ENCODE measurements at regions not wholly inside any gene's neighbourhood (a gene's known extent, or its start where the extent isn't known, plus 50 kb on each side); places are given as distances from the start of the nearest gene placed in this dataset.
A peak's percentile ranks its signal among the peaks of the same experiment; 100 is the strongest.

DNA sequence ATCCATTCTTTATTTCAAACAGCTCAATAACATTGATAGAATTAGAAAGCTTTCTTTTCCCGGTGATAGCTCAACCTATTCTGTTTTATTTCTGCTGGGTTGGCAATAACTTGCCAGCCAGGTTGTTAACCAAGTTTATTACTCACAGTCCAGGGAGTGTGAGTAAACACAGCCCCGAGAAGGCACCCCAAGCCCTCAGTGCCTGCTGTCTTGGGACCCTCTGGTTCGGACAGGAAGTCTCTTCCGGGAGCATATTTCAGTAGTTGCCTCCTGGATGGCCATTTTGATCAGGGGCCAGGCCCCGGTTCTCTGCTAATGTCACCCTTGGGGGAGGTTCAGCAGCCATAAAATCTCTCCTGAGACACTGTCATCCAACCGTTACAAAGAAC is 176.8 kb downstream of the INO80D start:
- TF ChIP-seq, protein P1, sequence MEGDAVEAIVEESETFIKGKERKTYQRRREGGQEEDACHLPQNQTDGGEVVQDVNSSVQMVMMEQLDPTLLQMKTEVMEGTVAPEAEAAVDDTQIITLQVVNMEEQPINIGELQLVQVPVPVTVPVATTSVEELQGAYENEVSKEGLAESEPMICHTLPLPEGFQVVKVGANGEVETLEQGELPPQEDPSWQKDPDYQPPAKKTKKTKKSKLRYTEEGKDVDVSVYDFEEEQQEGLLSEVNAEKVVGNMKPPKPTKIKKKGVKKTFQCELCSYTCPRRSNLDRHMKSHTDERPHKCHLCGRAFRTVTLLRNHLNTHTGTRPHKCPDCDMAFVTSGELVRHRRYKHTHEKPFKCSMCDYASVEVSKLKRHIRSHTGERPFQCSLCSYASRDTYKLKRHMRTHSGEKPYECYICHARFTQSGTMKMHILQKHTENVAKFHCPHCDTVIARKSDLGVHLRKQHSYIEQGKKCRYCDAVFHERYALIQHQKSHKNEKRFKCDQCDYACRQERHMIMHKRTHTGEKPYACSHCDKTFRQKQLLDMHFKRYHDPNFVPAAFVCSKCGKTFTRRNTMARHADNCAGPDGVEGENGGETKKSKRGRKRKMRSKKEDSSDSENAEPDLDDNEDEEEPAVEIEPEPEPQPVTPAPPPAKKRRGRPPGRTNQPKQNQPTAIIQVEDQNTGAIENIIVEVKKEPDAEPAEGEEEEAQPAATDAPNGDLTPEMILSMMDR (IDR thresholded peaks at IDR 0.05; ENCODE audit: low read depth, low read length, missing control alignments), result no peak
- H3K4me3 ChIP-seq (ENCODE audit: low read depth, low read length), result no peak overlapping the region
- no peak for DNase-seq (ENCODE audit: low read depth)

DNA sequence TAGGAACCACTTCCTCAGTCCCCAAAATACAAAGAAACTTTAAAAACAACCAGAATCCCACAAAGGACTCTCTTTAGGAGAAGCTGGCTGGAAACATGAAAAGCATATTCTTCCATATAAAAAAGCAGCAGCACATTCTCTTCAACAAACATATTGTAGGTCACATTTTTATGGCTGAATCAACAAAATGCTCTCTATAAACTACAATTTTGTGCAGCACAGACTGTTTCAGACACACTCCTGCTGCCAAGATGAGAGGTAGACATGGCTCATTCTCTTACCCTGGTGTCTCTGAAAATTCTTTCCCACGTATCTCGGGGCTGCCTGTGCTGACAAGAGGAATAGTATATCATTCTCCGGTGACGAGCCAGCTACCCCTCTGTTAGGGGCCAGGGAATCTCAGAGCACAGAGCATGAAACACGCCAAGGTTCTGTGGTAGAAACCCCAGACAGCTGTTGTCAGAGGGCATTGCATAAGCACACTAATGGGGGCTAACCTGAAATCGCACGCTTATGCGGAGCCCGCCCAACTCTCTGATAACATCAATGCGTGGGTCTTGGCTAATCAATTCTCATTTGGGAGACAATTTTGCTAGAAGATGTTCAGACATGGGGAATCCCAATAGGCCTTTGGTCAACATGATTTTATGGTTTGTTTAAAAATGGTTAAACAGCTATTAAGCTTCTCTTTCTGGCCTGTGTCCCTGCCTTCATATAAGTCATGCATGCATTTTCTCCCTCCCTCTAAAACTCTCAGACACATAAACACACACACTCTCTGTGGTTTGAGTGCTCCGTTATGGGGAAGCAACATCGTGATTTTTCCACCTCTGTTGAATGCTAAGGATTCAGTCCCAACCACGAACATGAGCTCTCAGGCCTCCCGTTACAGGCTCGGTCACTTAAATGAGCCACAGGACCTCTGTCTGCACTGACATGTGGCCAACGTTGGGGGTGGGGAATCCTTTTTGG is 177.5 kb downstream of the INO80D start:
- TF ChIP-seq, protein P1 (IDR thresholded peaks at IDR 0.05; ENCODE audit: low read depth, low read length, missing control alignments), result no peak
- no peak overlapping the region for H3K4me3 ChIP-seq (ENCODE audit: low read depth, low read length)
- no peak for DNase-seq (ENCODE audit: low read depth)

DNA sequence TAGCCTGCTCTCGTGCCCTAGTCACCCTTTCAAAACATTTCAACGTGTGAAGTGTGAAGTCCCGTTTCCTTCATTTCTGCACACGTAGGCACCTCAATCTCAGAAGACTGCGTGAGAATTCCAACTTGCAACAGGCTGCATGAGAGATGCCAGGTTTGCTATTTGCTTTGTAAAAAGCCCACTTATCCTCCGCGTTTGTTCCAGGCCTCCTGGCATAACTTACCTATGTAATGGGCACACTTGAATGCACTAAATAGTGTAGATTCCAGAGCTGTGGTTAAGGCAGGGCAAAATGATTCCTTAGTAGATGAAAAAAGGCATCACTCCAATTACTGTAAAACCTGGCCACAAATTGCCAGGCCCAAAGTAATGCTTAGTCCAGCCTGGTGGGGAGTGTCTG is 179.6 kb downstream of the INO80D start:
- H3K4me3 ChIP-seq (ENCODE audit: low read depth, low read length), result no peak overlapping the region
- TF ChIP-seq, protein P1 (IDR thresholded peaks at IDR 0.05; ENCODE audit: low read depth, low read length, missing control alignments), result no peak
- DNase-seq (ENCODE audit: low read depth), result no peak

DNA sequence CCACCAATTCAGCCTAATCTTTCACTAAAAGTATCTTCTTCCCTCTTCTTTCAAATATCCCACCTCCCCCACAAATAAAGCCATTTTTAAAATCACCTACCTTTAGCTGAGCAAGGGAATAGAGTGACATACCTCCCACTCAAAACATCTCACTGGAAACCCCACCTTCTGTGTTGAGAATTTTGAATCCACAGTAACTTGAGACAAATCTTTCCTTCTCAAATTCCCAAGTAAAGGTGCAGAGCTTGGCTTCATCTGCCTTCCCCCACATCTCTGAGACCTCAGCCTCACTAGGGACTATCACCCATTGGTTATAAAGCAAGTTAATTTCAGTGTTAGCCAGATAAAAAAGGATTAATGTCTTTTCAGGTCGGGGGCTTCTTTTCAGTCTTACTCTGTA is 180.4 kb downstream of the INO80D start:
- no peak overlapping the region for H3K4me3 ChIP-seq (ENCODE audit: low read depth, low read length)
- TF ChIP-seq, protein P1 (IDR thresholded peaks at IDR 0.05; ENCODE audit: low read depth, low read length, missing control alignments), result no peak
- no peak for DNase-seq (ENCODE audit: low read depth)

DNA sequence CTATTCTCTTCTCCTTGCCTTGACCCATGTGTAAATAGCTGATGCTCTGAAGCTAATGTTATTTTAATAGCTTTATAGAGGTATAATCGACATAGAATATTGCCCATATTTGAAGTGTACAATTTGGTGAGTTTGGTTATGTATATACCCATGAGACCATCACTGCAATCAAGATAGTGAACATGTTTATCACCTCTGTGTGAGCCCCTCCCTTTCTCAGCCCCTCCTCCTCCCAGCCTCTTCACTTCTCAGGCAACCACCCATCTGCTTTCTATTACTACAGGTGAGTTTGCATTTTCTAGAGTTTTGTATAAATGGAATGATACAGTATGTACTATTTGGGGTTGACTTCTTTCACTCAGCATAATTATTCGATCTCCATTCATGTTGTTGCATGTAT is 181.1 kb downstream of the INO80D start:
- H3K4me3 ChIP-seq (ENCODE audit: low read depth, low read length), result no peak overlapping the region
- no peak for DNase-seq (ENCODE audit: low read depth)

DNA sequence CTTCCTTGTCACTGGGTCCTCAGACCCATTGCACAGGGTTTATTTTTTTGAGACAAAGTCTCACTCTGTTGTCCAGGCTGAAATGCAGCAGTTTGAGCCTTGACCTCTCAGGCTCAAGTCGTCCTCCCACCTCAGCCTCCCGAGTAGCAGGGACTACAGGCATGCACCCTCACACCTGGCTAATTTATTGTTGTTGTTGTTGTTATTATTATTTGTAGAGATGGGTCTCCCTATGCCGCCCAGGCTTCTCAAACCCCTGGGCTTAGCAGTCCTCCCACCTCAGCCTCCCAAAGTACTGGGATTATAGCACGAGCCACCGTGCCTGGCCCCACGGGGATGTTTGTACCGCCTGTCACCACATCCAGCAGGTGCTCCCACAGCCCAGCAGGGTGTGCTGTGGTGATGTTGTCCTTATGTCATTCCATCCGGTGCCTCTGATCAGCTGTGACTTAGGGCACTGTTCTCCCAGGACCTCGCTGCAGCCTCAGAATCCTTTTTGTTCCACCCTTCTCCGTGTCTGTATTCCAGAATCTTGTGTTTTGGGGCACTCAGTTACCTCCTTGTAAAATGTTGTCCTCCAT is 182.3 kb downstream of the INO80D start:
- TF ChIP-seq, protein P1 (IDR thresholded peaks at IDR 0.05; ENCODE audit: low read depth, low read length, missing control alignments), result peak; percentile 73
- H3K4me3 ChIP-seq (ENCODE audit: low read depth, low read length), result no peak overlapping the region
- peak; percentile 3 for DNase-seq (ENCODE audit: low read depth)

More for the DNA sequence above, 181.1 kb downstream of the INO80D start:
- TF ChIP-seq, protein P1 (IDR thresholded peaks at IDR 0.05; ENCODE audit: low read depth, low read length, missing control alignments), result no peak

Data from GM12864 (cell line).